ENCODE measurements at regions not wholly inside any gene's neighbourhood (a gene's known extent, or its start where the extent isn't known, plus 50 kb on each side); places are given as distances from the start of the nearest gene placed in this dataset.

- no peak for TF ChIP-seq ZFX (CRISPR knock-in tag; IDR thresholded peaks at IDR 0.05; ENCODE audit: low read depth)
- 0 out of 2 replicates have a peak, but pooled peaks have one; percentile 44 for TF ChIP-seq KLF9 (CRISPR knock-in tag; IDR thresholded peaks at IDR 0.05; ENCODE audit: low read depth)
- 0 out of 2 replicates have a peak, but pooled peaks have one; percentile 49 for TF ChIP-seq SATB2 (CRISPR knock-in tag; IDR thresholded peaks at IDR 0.05)
- TF ChIP-seq NFYC (CRISPR knock-in tag; IDR thresholded peaks at IDR 0.05) = peak; percentile 39; the same call in 1 of the 2 replicates
- no peak for TF ChIP-seq CC2D1A (CRISPR knock-in tag; IDR thresholded peaks at IDR 0.05)
- TF ChIP-seq TBL1XR1 (IDR thresholded peaks at IDR 0.05; ENCODE audit: borderline replicate concordance, low read length, partially characterized antibody) = peak; percentile 36
- TF ChIP-seq, protein P1, sequence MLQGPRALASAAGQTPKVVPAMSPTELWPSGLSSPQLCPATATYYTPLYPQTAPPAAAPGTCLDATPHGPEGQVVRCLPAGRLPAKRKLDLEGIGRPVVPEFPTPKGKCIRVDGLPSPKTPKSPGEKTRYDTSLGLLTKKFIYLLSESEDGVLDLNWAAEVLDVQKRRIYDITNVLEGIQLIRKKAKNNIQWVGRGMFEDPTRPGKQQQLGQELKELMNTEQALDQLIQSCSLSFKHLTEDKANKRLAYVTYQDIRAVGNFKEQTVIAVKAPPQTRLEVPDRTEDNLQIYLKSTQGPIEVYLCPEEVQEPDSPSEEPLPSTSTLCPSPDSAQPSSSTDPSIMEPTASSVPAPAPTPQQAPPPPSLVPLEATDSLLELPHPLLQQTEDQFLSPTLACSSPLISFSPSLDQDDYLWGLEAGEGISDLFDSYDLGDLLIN (CRISPR knock-in tag; IDR thresholded peaks at IDR 0.05; ENCODE audit: borderline replicate concordance) = no peak
- TF ChIP-seq HNRNPK (IDR thresholded peaks at IDR 0.05; ENCODE audit: low read depth, low read length, poor library complexity, severe bottlenecking) = no peak
- TF ChIP-seq, protein P2, sequence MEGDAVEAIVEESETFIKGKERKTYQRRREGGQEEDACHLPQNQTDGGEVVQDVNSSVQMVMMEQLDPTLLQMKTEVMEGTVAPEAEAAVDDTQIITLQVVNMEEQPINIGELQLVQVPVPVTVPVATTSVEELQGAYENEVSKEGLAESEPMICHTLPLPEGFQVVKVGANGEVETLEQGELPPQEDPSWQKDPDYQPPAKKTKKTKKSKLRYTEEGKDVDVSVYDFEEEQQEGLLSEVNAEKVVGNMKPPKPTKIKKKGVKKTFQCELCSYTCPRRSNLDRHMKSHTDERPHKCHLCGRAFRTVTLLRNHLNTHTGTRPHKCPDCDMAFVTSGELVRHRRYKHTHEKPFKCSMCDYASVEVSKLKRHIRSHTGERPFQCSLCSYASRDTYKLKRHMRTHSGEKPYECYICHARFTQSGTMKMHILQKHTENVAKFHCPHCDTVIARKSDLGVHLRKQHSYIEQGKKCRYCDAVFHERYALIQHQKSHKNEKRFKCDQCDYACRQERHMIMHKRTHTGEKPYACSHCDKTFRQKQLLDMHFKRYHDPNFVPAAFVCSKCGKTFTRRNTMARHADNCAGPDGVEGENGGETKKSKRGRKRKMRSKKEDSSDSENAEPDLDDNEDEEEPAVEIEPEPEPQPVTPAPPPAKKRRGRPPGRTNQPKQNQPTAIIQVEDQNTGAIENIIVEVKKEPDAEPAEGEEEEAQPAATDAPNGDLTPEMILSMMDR (CRISPR knock-in tag; IDR thresholded peaks at IDR 0.05) = no peak
- TF ChIP-seq MLXIP (CRISPR knock-in tag; IDR thresholded peaks at IDR 0.05; ENCODE audit: borderline replicate concordance) = no peak
- TF ChIP-seq HNRNPUL1 (IDR thresholded peaks at IDR 0.05; ENCODE audit: low read depth, low read length) = no peak
- peak; percentile 98 for TF ChIP-seq ZNF614 (CRISPR knock-in tag; IDR thresholded peaks at IDR 0.05; ENCODE audit: borderline replicate concordance)
- no peak for TF ChIP-seq SRSF1 (optimal IDR thresholded peaks at IDR 0.05; ENCODE audit: low read depth, low read length)
- TF ChIP-seq ZNF331 (CRISPR knock-in tag; IDR thresholded peaks at IDR 0.05) = peak; percentile 78; the same call in 1 of the 2 replicates
- TF ChIP-seq, protein P3, sequence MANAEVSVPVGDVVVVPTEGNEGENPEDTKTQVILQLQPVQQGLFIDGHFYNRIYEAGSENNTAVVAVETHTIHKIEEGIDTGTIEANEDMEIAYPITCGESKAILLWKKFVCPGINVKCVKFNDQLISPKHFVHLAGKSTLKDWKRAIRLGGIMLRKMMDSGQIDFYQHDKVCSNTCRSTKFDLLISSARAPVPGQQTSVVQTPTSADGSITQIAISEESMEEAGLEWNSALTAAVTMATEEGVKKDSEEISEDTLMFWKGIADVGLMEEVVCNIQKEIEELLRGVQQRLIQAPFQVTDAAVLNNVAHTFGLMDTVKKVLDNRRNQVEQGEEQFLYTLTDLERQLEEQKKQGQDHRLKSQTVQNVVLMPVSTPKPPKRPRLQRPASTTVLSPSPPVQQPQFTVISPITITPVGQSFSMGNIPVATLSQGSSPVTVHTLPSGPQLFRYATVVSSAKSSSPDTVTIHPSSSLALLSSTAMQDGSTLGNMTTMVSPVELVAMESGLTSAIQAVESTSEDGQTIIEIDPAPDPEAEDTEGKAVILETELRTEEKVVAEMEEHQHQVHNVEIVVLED (CRISPR knock-in tag; IDR thresholded peaks at IDR 0.05; ENCODE audit: borderline replicate concordance) = no peak; the same call in 1 of the 2 replicates
- TF ChIP-seq ZEB1 (IDR thresholded peaks at IDR 0.05; ENCODE audit: insufficient replicate concordance, low read depth) = peak; percentile 53
- TF ChIP-seq ZFP82 (CRISPR knock-in tag; IDR thresholded peaks at IDR 0.05; ENCODE audit: borderline replicate concordance) = peak; percentile 73; the same call in 1 of the 2 replicates
- no peak for TF ChIP-seq ZSCAN21 (CRISPR knock-in tag; IDR thresholded peaks at IDR 0.05; ENCODE audit: borderline replicate concordance)
- no peak for TF ChIP-seq HES4 (CRISPR knock-in tag; IDR thresholded peaks at IDR 0.05; ENCODE audit: borderline replicate concordance)
- no peak for TF ChIP-seq TOPORS (CRISPR knock-in tag; IDR thresholded peaks at IDR 0.05)
- no peak for TF ChIP-seq ATF1 (CRISPR knock-in tag; IDR thresholded peaks at IDR 0.05)
- peak; percentile 92; the same call in 1 of the 2 replicates for TF ChIP-seq NFKBIZ (CRISPR knock-in tag; IDR thresholded peaks at IDR 0.05)
- no peak for TF ChIP-seq RAD21 (CRISPR knock-in tag; IDR thresholded peaks at IDR 0.05)
- TF ChIP-seq SMAD9 (CRISPR knock-in tag; IDR thresholded peaks at IDR 0.05) = no peak
These were observed 709.0 kb downstream of the EPM2A start (continued) for GRCh38 chr6:145026267-145026679.

Data from HepG2 (cell line).